H9 (cell line): ENCODE measurements at regions not wholly inside any gene's neighbourhood (a gene's known extent, or its start where the extent isn't known, plus 50 kb on each side); places are given as distances from the start of the nearest gene placed in this dataset.

Source experiments
- DNase-seq: peaks from one replicate; pipeline ENCODE4 v3.0.0-alpha.2; 2017
- H2AFZ ChIP-seq: one replicate; pipeline ENCODE4 v1.6.1; 2013; ENCODE audit warnings: mild to moderate bottlenecking, low read length, control low read depth, moderate library complexity
- H2AK5ac ChIP-seq: 2 replicates; pipeline ENCODE4 v1.6.1; 2013; ENCODE audit warnings: low read length, control low read depth, mixed read lengths; ENCODE audit not compliant: insufficient read length
- H2BK120ac ChIP-seq: one replicate; pipeline ENCODE4 v1.6.1; 2013; ENCODE audit warnings: low read depth, mild to moderate bottlenecking, low read length, control low read depth, inconsistent platforms; ENCODE audit not compliant: poor library complexity, severe bottlenecking
- H2BK12ac ChIP-seq: 2 replicates; pipeline ENCODE4 v1.6.1; 2013; ENCODE audit warnings: low read length, control low read depth, mixed read lengths, low read depth; ENCODE audit not compliant: insufficient read length
- H2BK15ac ChIP-seq: 2 replicates; pipeline ENCODE4 v1.6.1; 2013; ENCODE audit warnings: low read depth, low read length, control low read depth
- H2BK20ac ChIP-seq: one replicate; pipeline ENCODE4 v1.6.1; 2013; ENCODE audit warnings: low read depth, mild to moderate bottlenecking, low read length, control low read depth, inconsistent platforms; ENCODE audit not compliant: poor library complexity, severe bottlenecking
- H2BK5ac ChIP-seq: 2 replicates; pipeline ENCODE4 v1.6.1; 2013; ENCODE audit warnings: low read length, control low read depth, mixed read lengths; ENCODE audit not compliant: insufficient read length
- H3K14ac ChIP-seq: 2 replicates; pipeline ENCODE4 v1.6.1; 2013; ENCODE audit warnings: low read length, control low read depth; ENCODE audit not compliant: insufficient read depth
- H3K18ac ChIP-seq: 2 replicates; pipeline ENCODE4 v1.6.1; 2013; ENCODE audit warnings: low read depth, mild to moderate bottlenecking, mixed read lengths, low read length, control low read depth; ENCODE audit not compliant: insufficient read length
- H3K23ac ChIP-seq: 2 replicates; pipeline ENCODE4 v1.6.1; 2013; ENCODE audit warnings: low read length, control low read depth, mixed read lengths, low read depth; ENCODE audit not compliant: insufficient read length
- H3K23me2 ChIP-seq: 2 replicates; pipeline ENCODE4 v1.6.1; 2013; ENCODE audit warnings: low read depth, mild to moderate bottlenecking, mixed read lengths, low read length, control low read depth; ENCODE audit not compliant: insufficient read length, poor library complexity, severe bottlenecking
- H3K27ac ChIP-seq: 2 replicates; pipeline ENCODE4 v1.5.1; 2013; ENCODE audit warnings: low read length, control low read depth, mixed read lengths, low read depth; ENCODE audit not compliant: insufficient read length
- H3K27me3 ChIP-seq: 2 replicates; pipeline ENCODE4 v1.6.1; 2013; ENCODE audit warnings: low read length, control low read depth, inconsistent platforms; ENCODE audit not compliant: insufficient read depth
- H3K4ac ChIP-seq: 2 replicates; pipeline ENCODE4 v1.6.1; 2013; ENCODE audit warnings: low read depth, mild to moderate bottlenecking, control low read depth, inconsistent platforms, low read length, moderate library complexity
- H3K4me1 ChIP-seq: 2 replicates; pipeline ENCODE4 v1.6.1; 2013; ENCODE audit warnings: low read length, control low read depth, inconsistent platforms; ENCODE audit not compliant: insufficient read depth
- H3K4me2 ChIP-seq: 2 replicates; pipeline ENCODE4 v1.6.1; 2013; ENCODE audit warnings: low read length, control low read depth, mixed read lengths; ENCODE audit not compliant: insufficient read length, insufficient read depth
- H3K56ac ChIP-seq: 2 replicates; pipeline ENCODE4 v1.6.1; 2013; ENCODE audit warnings: low read depth, mild to moderate bottlenecking, mixed read lengths, low read length, control low read depth; ENCODE audit not compliant: insufficient read length
- H3K79me1 ChIP-seq: 2 replicates; pipeline ENCODE4 v1.6.1; 2013; ENCODE audit warnings: low read depth, mild to moderate bottlenecking, moderate library complexity, low read length, control low read depth, inconsistent platforms; ENCODE audit not compliant: insufficient read depth, poor library complexity, severe bottlenecking
- H3K79me2 ChIP-seq: 2 replicates; pipeline ENCODE4 v1.6.1; 2013; ENCODE audit warnings: low read length, control low read depth, inconsistent platforms; ENCODE audit not compliant: insufficient read depth
- H3K9ac ChIP-seq: 2 replicates; pipeline ENCODE4 v1.6.1; 2013; ENCODE audit warnings: low read length, control low read depth, mixed read lengths; ENCODE audit not compliant: insufficient read length; ENCODE audit errors: extremely low read depth
- H3K9me3 ChIP-seq: one replicate; pipeline ENCODE4 v1.6.1; 2013; ENCODE audit warnings: low read depth, low read length, inconsistent platforms; ENCODE audit not compliant: control insufficient read depth
- H3T11ph ChIP-seq: one replicate; pipeline ENCODE4 v1.6.1; 2013; ENCODE audit warnings: mild to moderate bottlenecking, low read length, control low read depth, inconsistent platforms
- H4K20me1 ChIP-seq: one replicate; pipeline ENCODE4 v1.6.1; 2013; ENCODE audit not compliant: control insufficient read depth, insufficient read length, insufficient read depth
- H4K5ac ChIP-seq: 2 replicates; pipeline ENCODE4 v1.6.1; 2013; ENCODE audit warnings: low read depth, mild to moderate bottlenecking, mixed read lengths, low read length, control low read depth; ENCODE audit not compliant: insufficient read length
- H4K8ac ChIP-seq: replicated peaks from 2 replicates; pipeline ENCODE4 v1.6.1; 2013; ENCODE audit warnings: low read length, control low read depth, mixed read lengths, low read depth; ENCODE audit not compliant: insufficient read length
- H4K91ac ChIP-seq: 2 replicates; pipeline ENCODE4 v1.6.1; 2013; ENCODE audit warnings: low read depth, mild to moderate bottlenecking, moderate library complexity, mixed read lengths, low read length, control low read depth; ENCODE audit not compliant: insufficient read length
- H3K27ac Mint-ChIP-seq, 3 experiments: 2 replicates in 2 of 3; 3 replicates in 1 of 3; pipeline ENCODE4 v1.8.0; 2020 to 2021; ENCODE audit warnings: mixed read lengths in 3 of 3, mild to moderate bottlenecking in 1 of 3, moderate library complexity in 1 of 3
- H3K27me3 Mint-ChIP-seq: 2 replicates; pipeline ENCODE4 v1.8.0; 2021; ENCODE audit warnings: low read depth, mild to moderate bottlenecking, moderate library complexity, mixed read lengths
- H3K36me3 Mint-ChIP-seq, 3 experiments: 2 replicates in 2 of 3; 3 replicates in 1 of 3; pipeline ENCODE4 v1.8.0; 2020 to 2021; ENCODE audit warnings: low read depth in 3 of 3, mixed read lengths in 3 of 3; ENCODE audit not compliant: insufficient read depth in 1 of 3
- H3K4me1 Mint-ChIP-seq, 2 experiments: 2 replicates each; pipeline ENCODE4 v1.8.0; 2020; ENCODE audit warnings: mixed read lengths in 2 of 2
- H3K4me3 Mint-ChIP-seq, 2 experiments: 2 replicates in 1 of 2; 3 replicates in 1 of 2; pipeline ENCODE4 v1.8.0; 2020 to 2021; ENCODE audit warnings: mild to moderate bottlenecking in 2 of 2, mixed read lengths in 2 of 2, moderate library complexity in 1 of 2
- H3K9me3 Mint-ChIP-seq, 2 experiments: 2 replicates in 1 of 2; 3 replicates in 1 of 2; pipeline ENCODE4 v1.8.0; 2020; ENCODE audit warnings: mild to moderate bottlenecking in 2 of 2, mixed read lengths in 2 of 2, moderate library complexity in 1 of 2
- WGBS: extraction: QIAGEN DNeasy Blood & Tissue Kit; methylation state at CpG from one replicate; pipeline ENCODE4 v1.1.7; 2013; ENCODE audit warnings: missing lambda C conversion rate, low lambda C conversion rate, mixed read lengths; ENCODE audit not compliant: insufficient read length; ENCODE audit errors: extremely low coverage; 5-methylcytosine and 5-hydroxymethylcytosine counted together
- TF ChIP-seq, protein P1 (sequence below): fragments of 200-600 bp; sonication (generic); conservative IDR thresholded peaks from 3 replicates; pipeline ENCODE4 v1.8.0; 2021; ENCODE audit warnings: antibody characterized with exemption, mild to moderate bottlenecking

DNA sequence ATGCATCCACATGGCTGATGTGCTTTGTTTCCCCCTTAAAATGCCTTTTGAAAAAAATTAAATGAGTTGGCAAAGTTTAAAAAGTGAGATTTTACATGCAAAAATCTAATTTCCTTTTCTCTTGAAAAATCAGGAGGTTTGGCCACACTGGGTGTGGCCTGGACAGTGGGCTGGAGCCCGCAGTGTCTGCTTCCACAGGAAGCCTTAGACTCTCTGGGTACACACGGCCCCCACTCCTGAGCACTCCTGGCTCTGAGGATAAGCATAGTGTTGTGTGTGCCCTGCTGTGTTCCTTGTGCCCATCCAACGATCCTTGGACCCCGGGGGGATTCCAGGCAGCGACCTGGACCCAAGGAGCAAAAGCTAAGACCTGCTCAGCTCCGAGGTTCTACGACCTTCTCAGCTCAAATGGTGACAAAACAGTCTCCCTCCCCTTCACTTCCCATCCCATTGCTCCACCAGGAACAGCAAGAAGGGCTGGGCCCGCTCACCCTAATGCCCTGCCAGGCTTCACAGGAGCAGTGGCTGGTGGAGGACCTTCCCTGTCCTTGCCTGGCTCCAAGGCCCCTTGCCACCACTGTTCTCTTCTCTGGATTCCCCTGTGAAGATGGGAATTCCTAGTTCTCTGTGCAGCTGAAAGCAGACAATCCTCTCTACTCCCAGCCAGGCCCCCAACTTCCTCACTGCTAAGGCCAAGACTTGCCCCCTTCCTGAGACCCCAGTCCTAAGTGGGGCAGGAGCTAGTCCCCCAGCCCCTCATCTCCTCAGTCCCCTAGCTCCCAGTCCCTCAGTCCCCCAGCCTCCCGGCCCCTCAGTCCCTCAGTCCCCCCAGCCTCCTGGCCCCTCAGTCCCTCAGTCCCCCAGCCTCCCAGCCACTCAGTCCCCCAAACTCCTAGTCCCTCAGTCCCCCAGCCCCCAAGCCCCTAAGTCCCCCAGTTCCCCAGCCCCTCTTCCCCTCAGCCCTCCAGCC lies 395.8 kb downstream of the PTPRU start:
- Histone ChIP-seq H3K56ac (no peak overlapping the region), H3K18ac (no peak overlapping the region), H4K91ac (no peak overlapping the region), H3K27ac (no peak overlapping the region), H3K4me2 (no peak overlapping the region), H3K23me2 (no peaks in the 10 kb centered on the region), H2BK12ac (no peak overlapping the region), H3K4me1 (no peaks in the 10 kb centered on the region), H3K27me3 (no peaks in the 10 kb centered on the region), H3K79me1 (no peaks in the 10 kb centered on the region), H2BK120ac (no peak overlapping the region), H3K79me2 (no peaks in the 10 kb centered on the region), H2BK5ac (no peak overlapping the region), H3K4ac (no peak overlapping the region), H3K23ac (no peak overlapping the region), H3K9ac (no peak overlapping the region), H2AK5ac (no peak overlapping the region), H4K8ac (no peak overlapping the region), H3T11ph (no peak overlapping the region), H4K20me1 (no peaks in the 10 kb centered on the region), H3K14ac (no peak overlapping the region; the same call in 1 of the 2 replicates), H2AFZ (no peak overlapping the region), H4K5ac (no peak overlapping the region), H3K9me3 (no peaks in the 10 kb centered on the region), H2BK15ac (no peak overlapping the region), H2BK20ac (no peak overlapping the region)
- H3K36me3 Mint-ChIP-seq, result no peaks in the 10 kb centered on the region
- WGBS, result no CpG with 5 or more reads among the region's 9 CpGs
- peak; percentile 18 for DNase-seq
- TF ChIP-seq, protein P1, sequence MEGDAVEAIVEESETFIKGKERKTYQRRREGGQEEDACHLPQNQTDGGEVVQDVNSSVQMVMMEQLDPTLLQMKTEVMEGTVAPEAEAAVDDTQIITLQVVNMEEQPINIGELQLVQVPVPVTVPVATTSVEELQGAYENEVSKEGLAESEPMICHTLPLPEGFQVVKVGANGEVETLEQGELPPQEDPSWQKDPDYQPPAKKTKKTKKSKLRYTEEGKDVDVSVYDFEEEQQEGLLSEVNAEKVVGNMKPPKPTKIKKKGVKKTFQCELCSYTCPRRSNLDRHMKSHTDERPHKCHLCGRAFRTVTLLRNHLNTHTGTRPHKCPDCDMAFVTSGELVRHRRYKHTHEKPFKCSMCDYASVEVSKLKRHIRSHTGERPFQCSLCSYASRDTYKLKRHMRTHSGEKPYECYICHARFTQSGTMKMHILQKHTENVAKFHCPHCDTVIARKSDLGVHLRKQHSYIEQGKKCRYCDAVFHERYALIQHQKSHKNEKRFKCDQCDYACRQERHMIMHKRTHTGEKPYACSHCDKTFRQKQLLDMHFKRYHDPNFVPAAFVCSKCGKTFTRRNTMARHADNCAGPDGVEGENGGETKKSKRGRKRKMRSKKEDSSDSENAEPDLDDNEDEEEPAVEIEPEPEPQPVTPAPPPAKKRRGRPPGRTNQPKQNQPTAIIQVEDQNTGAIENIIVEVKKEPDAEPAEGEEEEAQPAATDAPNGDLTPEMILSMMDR, result no peak
- peak overlapping the region in 2 of 3 experiments; percentile 53 to 76; a peak in 2 of 7 replicates for H3K27ac Mint-ChIP-seq
- H3K4me3 Mint-ChIP-seq, result no peak overlapping the region
- no peaks in the 10 kb centered on the region; the same call in 1 of the 2 replicates for H3K27me3 Mint-ChIP-seq
- H3K9me3 Mint-ChIP-seq, result no peaks in the 10 kb centered on the region
- peaks cover 0 to 5% of the 10 kb centered on the region in 2 experiments; a peak in 2 of 4 replicates for H3K4me1 Mint-ChIP-seq
